GM21619 (cell line): ENCODE measurements at regions not wholly inside any gene's neighbourhood (a gene's known extent, or its start where the extent isn't known, plus 50 kb on each side); places are given as distances from the start of the nearest gene placed in this dataset.
"Not testable (repeated sequence)": the region's sequence is repeated elsewhere in the genome, so short reads cannot be mapped to it uniquely, and the experiment has no call there.

Experiments
- ATAC-seq: cut with Tn5 transposase; IDR thresholded peaks from one replicate; pipeline ENCODE4 v1.9.1; 2021; ENCODE audit not compliant: unreplicated experiment

GRCh38 chr6:114718716-114719270, 376.0 kb upstream of the HS3ST5 start:
- no peak for ATAC-seq

GRCh38 chr6:114718186-114718585, 375.4 kb upstream of the HS3ST5 start:
- ATAC-seq: no peak

- ATAC-seq: peak; percentile 51
These were observed 372.1 kb upstream of the HS3ST5 start for GRCh38 chr6:114714836-114715507.

GRCh38 chr6:114713690-114714089, 370.9 kb upstream of the HS3ST5 start:
- ATAC-seq: no peak

- ATAC-seq: no peak
These were observed 369.4 kb upstream of the HS3ST5 start for GRCh38 chr6:114712129-114712662.

- ATAC-seq: no peak
These were observed 364.3 kb upstream of the HS3ST5 start for GRCh38 chr6:114707081-114707620.

GRCh38 chr6:114690625-114691024, 347.8 kb upstream of the HS3ST5 start:
- no peak for ATAC-seq

GRCh38 chr6:114659513-114659912, 316.7 kb upstream of the HS3ST5 start:
- ATAC-seq: no peak

- no peak for ATAC-seq
These were observed 308.8 kb upstream of the HS3ST5 start for GRCh38 chr6:114651611-114652010.

- ATAC-seq: no peak
These were observed 308.1 kb upstream of the HS3ST5 start for GRCh38 chr6:114650891-114651290.

- ATAC-seq: no peak
These were observed 306.5 kb upstream of the HS3ST5 start for GRCh38 chr6:114649298-114649697.

- no peak for ATAC-seq
These were observed 306.0 kb upstream of the HS3ST5 start for GRCh38 chr6:114648847-114649246.

GRCh38 chr6:114638341-114638740, 295.5 kb upstream of the HS3ST5 start:
- no peak for ATAC-seq

- no peak for ATAC-seq
These were observed 291.2 kb upstream of the HS3ST5 start for GRCh38 chr6:114634016-114634415.

GRCh38 chr6:114626226-114626625, 283.4 kb upstream of the HS3ST5 start:
- not testable (repeated sequence) for ATAC-seq

- no peak for ATAC-seq
These were observed 276.9 kb upstream of the HS3ST5 start for GRCh38 chr6:114619621-114620200.

GRCh38 chr6:114611696-114612095, 268.9 kb upstream of the HS3ST5 start:
- ATAC-seq: peak; percentile 60

GRCh38 chr6:114608091-114608490, 265.3 kb upstream of the HS3ST5 start:
- ATAC-seq: no peak

GRCh38 chr6:114605656-114606055, 262.8 kb upstream of the HS3ST5 start:
- no peak for ATAC-seq

GRCh38 chr6:114600381-114600780, 257.6 kb upstream of the HS3ST5 start:
- no peak for ATAC-seq

GRCh38 chr6:114595591-114595990, 252.8 kb upstream of the HS3ST5 start:
- no peak for ATAC-seq

- no peak for ATAC-seq
These were observed 252.4 kb upstream of the HS3ST5 start for GRCh38 chr6:114595186-114595585.
